H1 (cell line): ENCODE measurements at regions not wholly inside any gene's neighbourhood (a gene's known extent, or its start where the extent isn't known, plus 50 kb on each side); places are given as distances from the start of the nearest gene placed in this dataset.

Experiments used
- CTCF ChIA-PET: fragments of 300-600 bp; sonication (Branson Sonifier 250); formaldehyde crosslinking; loops from one replicate; lab custom pipeline; 2021; ENCODE audit not compliant: partially characterized antibody; lab: Charles Lee
- POLR2A ChIA-PET: fragments of 300-600 bp; sonication (Branson Sonifier 250); formaldehyde crosslinking; loops from one replicate; lab custom pipeline; 2021; ENCODE audit warnings: inconsistent platforms; ENCODE audit not compliant: partially characterized antibody; lab: Charles Lee
- DNase-seq, 2 experiments: peaks; one replicate each; pipeline versions ENCODE4 v3.0.0 to v3.0.0-alpha.2; 2010 to 2022; ENCODE audit warnings: low spot score in 2 of 2, low read depth in 1 of 2, mixed read lengths in 1 of 2
- FAIRE-seq: peaks from 2 replicates; lab custom pipeline; 2011; peaks lifted over from hg19 to GRCh38; lab: Jason Lieb, UNC
- H2AFZ ChIP-seq: 2 replicates; pipeline ENCODE4 v1.8.1; 2012; ENCODE audit warnings: low read length, inconsistent platforms
- H2AK5ac ChIP-seq: 2 replicates; pipeline ENCODE4 v1.6.1; 2013; ENCODE audit warnings: low read depth, low read length
- H2BK120ac ChIP-seq: replicated peaks from 2 replicates; pipeline ENCODE3; 2013; ENCODE audit warnings: low read depth, low read length, inconsistent platforms
- H2BK12ac ChIP-seq: 2 replicates; pipeline ENCODE4 v1.6.1; 2013; ENCODE audit warnings: low read depth, low read length
- H2BK15ac ChIP-seq: 2 replicates; pipeline ENCODE4 v1.6.1; 2013; ENCODE audit warnings: low read length
- H2BK20ac ChIP-seq: 2 replicates; pipeline ENCODE4 v1.6.1; 2013; ENCODE audit warnings: low read length
- H2BK5ac ChIP-seq: 2 replicates; pipeline ENCODE4 v1.6.1; 2013; ENCODE audit warnings: low read depth, low read length
- H3K14ac ChIP-seq: 2 replicates; pipeline ENCODE4 v1.6.1; 2013; ENCODE audit warnings: inconsistent platforms; ENCODE audit not compliant: insufficient read length
- H3K18ac ChIP-seq: 2 replicates; pipeline ENCODE4 v1.6.1; 2013; ENCODE audit warnings: low read length; ENCODE audit errors: extremely low read depth
- H3K23ac ChIP-seq: 2 replicates; pipeline ENCODE4 v1.6.1; 2013; ENCODE audit warnings: inconsistent platforms; ENCODE audit not compliant: insufficient read length
- H3K23me2 ChIP-seq: 2 replicates; pipeline ENCODE4 v1.6.1; 2013; ENCODE audit warnings: low read depth, low read length
- H3K27ac ChIP-seq: 2 replicates; pipeline ENCODE4 v1.6.1; 2011; ENCODE audit warnings: low read depth, low read length, inconsistent platforms
- H3K27me3 ChIP-seq, 4 experiments: replicated peaks in 1 of 4; 1 replicate in 1 of 4; 2 replicates in 3 of 4; pipeline versions ENCODE4 v1.6.1 to v1.8.1; 2011 to 2013; ENCODE audit warnings: low read length in 3 of 4, mild to moderate bottlenecking in 3 of 4, inconsistent platforms in 2 of 4, mixed read lengths in 2 of 4, moderate library complexity in 1 of 4; ENCODE audit not compliant: control insufficient read depth in 3 of 4, insufficient read depth in 3 of 4; ENCODE audit errors: extremely low read depth in 1 of 4
- H3K36me3 ChIP-seq, 4 experiments: 2 replicates each; pipeline versions ENCODE4 v1.6.1 to v1.8.1; 2011 to 2013; ENCODE audit warnings: mild to moderate bottlenecking in 4 of 4, low read length in 3 of 4, moderate library complexity in 2 of 4, control low read depth in 1 of 4, inconsistent platforms in 1 of 4; ENCODE audit not compliant: insufficient read depth in 4 of 4, control insufficient read depth in 2 of 4
- H3K4ac ChIP-seq: replicated peaks from 2 replicates; pipeline ENCODE3; 2013; ENCODE audit warnings: low read length, low read depth, mixed read lengths, inconsistent platforms; ENCODE audit not compliant: insufficient read length
- H3K4me1 ChIP-seq, 4 experiments: replicated peaks in 1 of 4; 1 replicate in 1 of 4; 2 replicates in 3 of 4; pipeline versions ENCODE4 v1.6.1 to v1.8.1; 2011 to 2013; ENCODE audit warnings: low read length in 3 of 4, inconsistent platforms in 2 of 4, mixed read lengths in 1 of 4; ENCODE audit not compliant: insufficient read depth in 4 of 4, control insufficient read depth in 3 of 4
- H3K4me2 ChIP-seq, 2 experiments: 2 replicates each; pipeline versions ENCODE4 v1.6.1 to v1.8.1; 2011 to 2013; ENCODE audit warnings: low read depth in 2 of 2, low read length in 2 of 2, control low read depth in 1 of 2, inconsistent platforms in 1 of 2, mild to moderate bottlenecking in 1 of 2; ENCODE audit not compliant: insufficient read depth in 1 of 2
- H3K4me3 ChIP-seq, 4 experiments: fragments of 200-600, 300-600 bp in 1 of 4; sonication (generic), shearing (Covaris generic), sonication (Bioruptor Twin) in 1 of 4; 2 replicates each; pipeline versions ENCODE4 v1.5.1 to v1.8.1; 2011 to 2016; ENCODE audit warnings: low read length in 4 of 4, low read depth in 3 of 4, control low read depth in 2 of 4, inconsistent platforms in 2 of 4, mild to moderate bottlenecking in 2 of 4, mixed read lengths in 1 of 4, moderate library complexity in 1 of 4; ENCODE audit not compliant: insufficient read depth in 2 of 4; ENCODE audit errors: extremely low read depth in 1 of 4
- H3K56ac ChIP-seq: replicated peaks from 2 replicates; pipeline ENCODE3; 2013; ENCODE audit warnings: low read depth, mild to moderate bottlenecking, mixed read lengths, low read length, inconsistent platforms; ENCODE audit not compliant: insufficient read length
- H3K79me1 ChIP-seq: 2 replicates; pipeline ENCODE4 v1.6.1; 2013; ENCODE audit warnings: low read depth, low read length, control low read depth
- H3K79me2 ChIP-seq, 2 experiments: 2 replicates each; pipeline versions ENCODE4 v1.6.1 to v1.8.1; 2012 to 2013; ENCODE audit warnings: low read length in 2 of 2, mild to moderate bottlenecking in 2 of 2, inconsistent platforms in 1 of 2; ENCODE audit not compliant: insufficient read depth in 2 of 2, control insufficient read depth in 1 of 2
- H3K9ac ChIP-seq, 4 experiments: replicated peaks in 1 of 4; 1 replicate in 1 of 4; 2 replicates in 3 of 4; pipeline versions ENCODE4 v1.6.1 to v1.8.1; 2011 to 2013; ENCODE audit warnings: low read depth in 3 of 4, low read length in 3 of 4, control low read depth in 2 of 4, mild to moderate bottlenecking in 2 of 4, moderate library complexity in 2 of 4, inconsistent platforms in 1 of 4; ENCODE audit errors: extremely low read depth in 1 of 4
- H3K9me3 ChIP-seq, 2 experiments: 2 replicates each; pipeline versions ENCODE4 v1.6.1 to v1.8.1; 2012 to 2013; ENCODE audit warnings: mild to moderate bottlenecking in 2 of 2, moderate library complexity in 2 of 2, control low read depth in 1 of 2, inconsistent platforms in 1 of 2, low read depth in 1 of 2, low read length in 1 of 2, mixed read lengths in 1 of 2; ENCODE audit not compliant: insufficient read depth in 2 of 2
- H4K20me1 ChIP-seq, 2 experiments: replicated peaks in 1 of 2; 2 replicates each; pipeline versions ENCODE3 to v1.8.1; 2011 to 2013; ENCODE audit warnings: inconsistent platforms in 2 of 2, low read length in 2 of 2, mild to moderate bottlenecking in 1 of 2; ENCODE audit not compliant: insufficient read depth in 2 of 2, control insufficient read depth in 1 of 2
- H4K5ac ChIP-seq: 2 replicates; pipeline ENCODE4 v1.6.1; 2013; ENCODE audit warnings: low read length, low read depth, mixed read lengths, inconsistent platforms; ENCODE audit not compliant: insufficient read length
- H4K8ac ChIP-seq: 2 replicates; pipeline ENCODE4 v1.8.0; 2013; ENCODE audit warnings: mild to moderate bottlenecking, moderate library complexity, low read length, inconsistent platforms; ENCODE audit not compliant: insufficient read depth; ENCODE audit errors: extremely low read depth
- H4K91ac ChIP-seq: replicated peaks from 2 replicates; pipeline ENCODE3; 2013; ENCODE audit warnings: low read length, mixed read lengths, inconsistent platforms; ENCODE audit not compliant: insufficient read length
- ATF2 ChIP-seq: IDR thresholded peaks from 2 replicates; pipeline ENCODE4 v1.6.1; 2012; ENCODE audit warnings: low read length, inconsistent platforms
- BCL11A ChIP-seq, 2 experiments: IDR thresholded peaks; one replicate each; pipeline ENCODE4 v1.6.1; 2011; ENCODE audit warnings: low read depth in 2 of 2, low read length in 2 of 2, mild to moderate bottlenecking in 2 of 2
- CEBPB ChIP-seq: IDR thresholded peaks from 2 replicates; pipeline ENCODE4 v1.6.1; 2012; ENCODE audit warnings: low read depth, low read length
- PHF8 ChIP-seq: fragments of 200-600 bp; sonication (generic); conservative IDR thresholded peaks from 2 replicates; pipeline ENCODE4 v1.7.1; 2012; ENCODE audit warnings: low read depth, mild to moderate bottlenecking, inconsistent platforms, low read length, moderate library complexity
- SP4 ChIP-seq: IDR thresholded peaks from 2 replicates; pipeline ENCODE4 v1.6.1; 2012; ENCODE audit warnings: low read length, inconsistent platforms
- SUZ12 ChIP-seq: fragments of 200-600 bp; sonication (generic); IDR thresholded peaks from 2 replicates; pipeline ENCODE4 v1.6.1; 2012; ENCODE audit warnings: mild to moderate bottlenecking, inconsistent platforms, low read length, moderate library complexity, mixed read lengths
- TAF1 ChIP-seq: IDR thresholded peaks from 2 replicates; pipeline ENCODE4 v1.6.1; 2011; ENCODE audit warnings: mild to moderate bottlenecking, low read depth, low read length
- USF2 ChIP-seq: IDR thresholded peaks from 2 replicates; pipeline ENCODE4 v1.6.1; 2011; ENCODE audit warnings: low read length, improper control_type of control experiment
- YY1 ChIP-seq: IDR thresholded peaks from 2 replicates; pipeline ENCODE4 v1.6.1; 2011; ENCODE audit warnings: low read depth, mild to moderate bottlenecking, low read length
- WGBS, 2 experiments: shearing (Covaris generic) in 1 of 2; methylation state at CpG; one replicate each; pipeline versions ENCODE4 v1.1.6 to v1.1.7; 2013 to 2015; ENCODE audit warnings: low lambda C conversion rate in 2 of 2, mixed read lengths in 2 of 2, inconsistent platforms in 1 of 2, low coverage in 1 of 2, missing lambda C conversion rate in 1 of 2; ENCODE audit not compliant: insufficient replicate concordance in 2 of 2, insufficient coverage in 1 of 2, insufficient read length in 1 of 2; ENCODE audit errors: extremely low coverage in 1 of 2, missing lambda C conversion rate in 1 of 2; 5-methylcytosine and 5-hydroxymethylcytosine counted together

- POLR2A ChIA-PET: interaction anchor here (0.6 to 1.6 kb wide), 8 partner anchors 8 to 836 kb away, joined by 3 to 6 read pairs (median 3); no protein-coding TSS in a partner anchor
- no peaks in the 10 kb centered on the region for H4K20me1 ChIP-seq
- 1% methylated on average over 8 of the region's 48 CpGs; no CpG with 5 or more reads in 1 of the 2 experiments for WGBS, 2 experiments
- peak overlapping the region; percentile 81 for H3K27ac ChIP-seq
- H3K9me3 ChIP-seq: no peaks in the 10 kb centered on the region
- DNase-seq: peak; percentile 72 to 82
- peak overlapping the region; percentile 19 for H3K56ac ChIP-seq
- no peaks in the 10 kb centered on the region for H3K36me3 ChIP-seq
- peak overlapping the region; percentile 57; the same call in 1 of the 2 replicates for H4K8ac ChIP-seq
- H3K4me3 ChIP-seq: peak overlapping the region; percentile 75 to 92 (median 86)
- peak overlapping the region; percentile 60; the same call in 1 of the 2 replicates for H2BK12ac ChIP-seq
- no peaks in the 10 kb centered on the region; the same call in 1 of the 2 replicates for H3K79me1 ChIP-seq
- no peaks in the 10 kb centered on the region for H3K23me2 ChIP-seq
- FAIRE-seq: peak; percentile 87
- H3K9ac ChIP-seq: peak overlapping the region; percentile 51 to 91 (median 86)
- H3K4ac ChIP-seq: no peak overlapping the region
- 0 out of 2 replicates have a peak overlapping the region, but pooled peaks have one; percentile 65 for H2AK5ac ChIP-seq
- H4K5ac ChIP-seq: peak overlapping the region; percentile 98
- H2BK120ac ChIP-seq: no peak overlapping the region
- H3K79me2 ChIP-seq: peaks cover 10 to 49% of the 10 kb centered on the region in 2 experiments
- peak overlapping the region; percentile 84 for H4K91ac ChIP-seq
- H3K14ac ChIP-seq: no peak overlapping the region
- H3K23ac ChIP-seq: no peak overlapping the region
- no peaks in the 10 kb centered on the region for H3K27me3 ChIP-seq
- H2AFZ ChIP-seq: peak overlapping the region; percentile 88; the same call in 1 of the 2 replicates
- peak overlapping the region; percentile 72 to 83 for H3K4me2 ChIP-seq
- H2BK20ac ChIP-seq: no peak overlapping the region
- no peak overlapping the region for H2BK15ac ChIP-seq
- peak overlapping the region; percentile 93 for H3K18ac ChIP-seq
- H2BK5ac ChIP-seq: peak overlapping the region; percentile 90
- CTCF ChIA-PET: interaction anchor here (0.7 to 1.1 kb wide), 2 partner anchors 11 to 171 kb away, joined by 3 to 4 read pairs; no protein-coding TSS in a partner anchor
- peaks cover 0 to 5% (median 4%) of the 10 kb centered on the region in 4 experiments; a peak in 2 of 7 replicates for H3K4me1 ChIP-seq
- TF ChIP-seq ATF2 (no peak), USF2 (no peak), TAF1 (peak; percentile 81), SP4 (no peak), PHF8 (peak; percentile 65), CEBPB (peak; percentile 92), YY1 (peak; percentile 77), SUZ12 (no peak), BCL11A (IDR thresholded peaks at IDR 0.05; ENCODE audit: low read depth in 2 of 2, low read length in 2 of 2) (no peak)
Observed at GRCh38 chrX:115968436-115969252, 201.9 kb upstream of the AGTR2 start.
